ENCODE measurements at regions not wholly inside any gene's neighbourhood (a gene's known extent, or its start where the extent isn't known, plus 50 kb on each side); places are given as distances from the start of the nearest gene placed in this dataset.

- TF ChIP-seq CTCF (IDR thresholded peaks at IDR 0.05; ENCODE audit: insufficient read depth, low read depth, low read length) (no peak), EZH2 (IDR thresholded peaks at IDR 0.05; ENCODE audit: insufficient read depth, low read length) (no peak)
Observed at GRCh38 chr5:104815212-104815611, 1252.6 kb upstream of the NUDT12 start.

Data from astrocyte (in vitro differentiated cells and primary cell).